ENCODE measurements at regions not wholly inside any gene's neighbourhood (a gene's known extent, or its start where the extent isn't known, plus 50 kb on each side); places are given as distances from the start of the nearest gene placed in this dataset.

GRCh38 chr11:86726770-86727504 lies 54.5 kb upstream of the ME3 start:
- no peak for DNase-seq (ENCODE audit: low spot score)

DNA sequence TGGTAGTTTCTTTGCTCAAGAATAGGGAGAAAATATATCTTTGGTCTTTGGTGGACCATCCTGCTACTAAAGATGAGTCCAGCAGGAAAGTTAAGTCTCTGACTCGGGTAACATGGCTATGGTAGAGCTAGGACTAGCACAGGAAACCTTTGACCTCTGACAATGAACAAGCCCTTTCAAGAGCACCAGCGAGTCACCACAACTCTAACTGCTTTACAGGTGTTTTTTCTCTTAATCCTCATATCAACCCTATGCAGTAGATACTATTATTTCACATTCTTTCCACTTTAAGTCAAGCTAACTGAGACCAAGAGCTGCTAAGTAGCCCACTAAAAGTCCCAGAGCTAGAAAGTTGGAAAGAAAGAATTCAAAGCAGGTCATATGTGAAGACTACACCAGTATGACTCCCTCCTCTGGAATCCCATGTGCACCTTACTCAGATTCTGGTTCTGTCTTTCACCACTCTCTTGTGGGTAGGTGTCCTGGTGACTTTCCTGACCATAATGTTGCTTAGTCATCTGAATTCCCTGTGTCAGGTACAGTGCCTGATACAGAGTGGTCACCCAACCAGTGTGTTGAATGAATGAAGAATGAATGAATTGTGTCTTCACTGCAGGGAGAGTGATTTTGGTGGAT lies 53.8 kb upstream of the ME3 start:
- DNase-seq (ENCODE audit: low spot score), result no peak

DNA sequence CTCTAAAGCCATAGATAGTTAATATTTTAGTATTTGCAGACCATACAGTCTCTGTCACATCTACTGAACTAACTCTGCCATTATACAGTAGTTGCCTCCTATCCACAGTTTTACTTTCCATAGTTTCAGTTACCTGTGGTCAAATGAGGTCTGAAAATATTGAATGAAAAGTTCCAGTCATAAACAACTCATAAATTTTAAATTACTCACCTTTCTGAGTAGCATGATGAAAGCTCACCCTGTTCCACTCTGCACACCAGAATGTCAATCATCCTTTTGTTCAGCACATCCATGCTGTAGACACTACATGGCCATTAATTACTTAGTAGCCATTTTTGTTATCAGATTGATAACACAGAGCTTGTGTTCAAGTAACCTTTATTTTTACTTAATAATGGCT lies 51.7 kb upstream of the ME3 start:
- DNase-seq (ENCODE audit: low spot score), result no peak

DNA sequence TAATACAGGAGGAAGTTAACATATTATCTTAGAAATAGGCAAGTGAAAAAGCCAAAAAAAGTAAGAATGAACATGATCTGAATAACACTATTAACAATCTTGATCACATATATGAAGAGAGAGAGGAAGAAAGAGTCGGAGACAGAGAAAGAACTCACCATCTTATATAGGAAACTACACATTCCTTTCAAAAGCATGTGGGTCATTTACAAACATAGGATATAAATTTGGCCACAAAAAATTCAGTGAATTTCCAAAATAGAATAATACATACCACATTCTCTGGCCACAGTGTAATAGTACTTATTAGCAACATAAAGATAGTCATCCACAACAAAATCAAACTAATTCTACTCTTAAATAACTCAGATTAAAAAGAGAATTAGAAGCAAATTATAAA lies 50.9 kb upstream of the ME3 start:
- DNase-seq (ENCODE audit: low spot score), result no peak

- no peak for DNase-seq (ENCODE audit: low spot score)
Observed at GRCh38 chr11:86722748-86723147, 50.3 kb upstream of the ME3 start.

Measured in globus pallidus (tissue), 1 donor.